B cell (primary cell): ENCODE measurements at regions not wholly inside any gene's neighbourhood (a gene's known extent, or its start where the extent isn't known, plus 50 kb on each side); places are given as distances from the start of the nearest gene placed in this dataset.

Experiments used
- CTCF ChIP-seq: fragments of 200-600 bp; IDR thresholded peaks from one replicate; pipeline ENCODE4 v1.8.0; 2022; ENCODE audit warnings: antibody characterized with exemption, mild to moderate bottlenecking
- EZH2 ChIP-seq: IDR thresholded peaks from 2 replicates; pipeline ENCODE4 v1.6.1; 2012; ENCODE audit warnings: borderline replicate concordance, low read depth, mild to moderate bottlenecking, moderate library complexity, low read length; ENCODE audit not compliant: insufficient read depth, poor library complexity, severe bottlenecking

- TF ChIP-seq CTCF: no peak
- TF ChIP-seq EZH2: no peak
Observed at GRCh38 chr16:87146676-87147075, 170.5 kb downstream of the C16orf95 start.
